OCI-LY1 (cell line): ENCODE measurements at regions not wholly inside any gene's neighbourhood (a gene's known extent, or its start where the extent isn't known, plus 50 kb on each side); places are given as distances from the start of the nearest gene placed in this dataset.

Source experiments
- CTCF ChIP-seq: fragments of 200-600 bp; sonication (generic), shearing (Covaris generic); IDR thresholded peaks from 2 replicates; pipeline ENCODE4 v1.5.1; 2017; ENCODE audit warnings: mild to moderate bottlenecking, antibody characterized with exemption, low read length, moderate library complexity, mixed read lengths
- EZH2 ChIP-seq: fragments of 200-600 bp; sonication (generic), shearing (Covaris generic); IDR thresholded peaks from 2 replicates; pipeline ENCODE4 v1.8.0; 2017; ENCODE audit warnings: borderline replicate concordance, mixed run types, mild to moderate bottlenecking, antibody characterized with exemption, low read length, moderate library complexity, mixed read lengths

- TF ChIP-seq EZH2 (no peak), CTCF (no peak)
Measured at GRCh38 chr6:169861431-169862042, 110.1 kb downstream of the ERMARD start.
